ENCODE measurements at regions not wholly inside any gene's neighbourhood (a gene's known extent, or its start where the extent isn't known, plus 50 kb on each side); places are given as distances from the start of the nearest gene placed in this dataset.

DNA sequence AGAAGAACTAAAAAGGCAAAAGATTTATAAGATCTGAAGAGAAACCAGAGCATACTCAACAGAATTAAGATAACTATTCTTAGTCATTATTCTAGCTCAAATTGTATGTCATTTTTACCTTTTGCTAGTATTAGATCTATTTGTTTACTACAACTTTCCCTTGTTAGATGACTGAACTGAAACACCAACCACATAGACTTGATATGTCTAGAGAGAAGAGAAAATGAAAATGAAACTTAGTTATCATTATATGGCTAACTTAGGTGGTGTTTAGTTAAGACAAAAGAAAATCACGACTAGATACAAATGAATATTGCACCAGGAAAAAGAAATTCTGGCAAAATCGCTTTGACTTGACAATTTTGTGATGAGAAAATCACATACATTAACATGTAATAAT is 690.8 kb downstream of the PCDH18 start:
- BruUV-seq (replicated peaks): no TSS peak
- ChIA-PET POLR2A (ENCODE audit: low non-redundant PET) (no interaction called here), CTCF (no interaction called here)
- H3K36me3 ChIP-seq (ENCODE audit: insufficient read depth, low read length, poor library complexity, severe bottlenecking): no peaks in the 10 kb centered on the region
- H3K27me3 ChIP-seq (replicated peaks; ENCODE audit: insufficient read depth, low read depth, low read length, poor library complexity): no peaks in the 10 kb centered on the region
- no peak for TF ChIP-seq EZH2 (IDR thresholded peaks at IDR 0.05; ENCODE audit: borderline replicate concordance, low read depth, low read length, poor library complexity, severe bottlenecking)
- TF ChIP-seq, protein P1, sequence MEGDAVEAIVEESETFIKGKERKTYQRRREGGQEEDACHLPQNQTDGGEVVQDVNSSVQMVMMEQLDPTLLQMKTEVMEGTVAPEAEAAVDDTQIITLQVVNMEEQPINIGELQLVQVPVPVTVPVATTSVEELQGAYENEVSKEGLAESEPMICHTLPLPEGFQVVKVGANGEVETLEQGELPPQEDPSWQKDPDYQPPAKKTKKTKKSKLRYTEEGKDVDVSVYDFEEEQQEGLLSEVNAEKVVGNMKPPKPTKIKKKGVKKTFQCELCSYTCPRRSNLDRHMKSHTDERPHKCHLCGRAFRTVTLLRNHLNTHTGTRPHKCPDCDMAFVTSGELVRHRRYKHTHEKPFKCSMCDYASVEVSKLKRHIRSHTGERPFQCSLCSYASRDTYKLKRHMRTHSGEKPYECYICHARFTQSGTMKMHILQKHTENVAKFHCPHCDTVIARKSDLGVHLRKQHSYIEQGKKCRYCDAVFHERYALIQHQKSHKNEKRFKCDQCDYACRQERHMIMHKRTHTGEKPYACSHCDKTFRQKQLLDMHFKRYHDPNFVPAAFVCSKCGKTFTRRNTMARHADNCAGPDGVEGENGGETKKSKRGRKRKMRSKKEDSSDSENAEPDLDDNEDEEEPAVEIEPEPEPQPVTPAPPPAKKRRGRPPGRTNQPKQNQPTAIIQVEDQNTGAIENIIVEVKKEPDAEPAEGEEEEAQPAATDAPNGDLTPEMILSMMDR (conservative IDR thresholded peaks at IDR 0.05; ENCODE audit: low read depth, low read length): no peak
- intact Hi-C loops (cut with micrococcal nuclease; ENCODE audit: unreplicated experiment): no loop called here
- H3K27ac ChIP-seq (ENCODE audit: low read depth, low read length, poor library complexity, severe bottlenecking): no peak overlapping the region
- H3K4me3 ChIP-seq (ENCODE audit: low read depth, low read length, poor library complexity, severe bottlenecking): no peak overlapping the region
- no peaks in the 10 kb centered on the region for H3K4me1 ChIP-seq (ENCODE audit: insufficient read depth, low read length, poor library complexity, severe bottlenecking)
- DNase-seq (ENCODE audit: low spot score): no peak
- H3K9me3 ChIP-seq (ENCODE audit: low read depth, low read length, poor library complexity, severe bottlenecking): no peaks in the 10 kb centered on the region

GRCh38 chr4:136838607-136839006 is 693.7 kb downstream of the PCDH18 start:
- Histone ChIP-seq H3K4me3 (ENCODE audit: low read depth, low read length, poor library complexity, severe bottlenecking) (no peak overlapping the region), H3K4me1 (ENCODE audit: insufficient read depth, low read length, poor library complexity, severe bottlenecking) (no peaks in the 10 kb centered on the region), H3K9me3 (ENCODE audit: low read depth, low read length, poor library complexity, severe bottlenecking) (no peaks in the 10 kb centered on the region), H3K27me3 (replicated peaks; ENCODE audit: insufficient read depth, low read depth, low read length, poor library complexity) (no peaks in the 10 kb centered on the region), H3K36me3 (ENCODE audit: insufficient read depth, low read length, poor library complexity, severe bottlenecking) (no peaks in the 10 kb centered on the region), H3K27ac (ENCODE audit: low read depth, low read length, poor library complexity, severe bottlenecking) (no peak overlapping the region)
- no peak for DNase-seq (ENCODE audit: low spot score)
- TF ChIP-seq, protein P1 (conservative IDR thresholded peaks at IDR 0.05; ENCODE audit: low read depth, low read length): no peak
- TF ChIP-seq EZH2 (IDR thresholded peaks at IDR 0.05; ENCODE audit: borderline replicate concordance, low read depth, low read length, poor library complexity, severe bottlenecking): no peak
- BruUV-seq (replicated peaks): no TSS peak
- intact Hi-C loops (cut with micrococcal nuclease; ENCODE audit: unreplicated experiment): no loop called here
- POLR2A ChIA-PET (ENCODE audit: low non-redundant PET): no interaction called here
- CTCF ChIA-PET: no interaction called here

- Histone ChIP-seq H3K27me3 (replicated peaks; ENCODE audit: insufficient read depth, low read depth, low read length, poor library complexity) (no peaks in the 10 kb centered on the region), H3K36me3 (ENCODE audit: insufficient read depth, low read length, poor library complexity, severe bottlenecking) (no peaks in the 10 kb centered on the region), H3K9me3 (ENCODE audit: low read depth, low read length, poor library complexity, severe bottlenecking) (no peaks in the 10 kb centered on the region), H3K4me1 (ENCODE audit: insufficient read depth, low read length, poor library complexity, severe bottlenecking) (peaks cover 12% of the 10 kb centered on the region), H3K4me3 (ENCODE audit: low read depth, low read length, poor library complexity, severe bottlenecking) (no peak overlapping the region), H3K27ac (ENCODE audit: low read depth, low read length, poor library complexity, severe bottlenecking) (no peak overlapping the region)
- intact Hi-C loops (cut with micrococcal nuclease; ENCODE audit: unreplicated experiment): no loop called here
- CTCF ChIA-PET: no interaction called here
- POLR2A ChIA-PET (ENCODE audit: low non-redundant PET): no interaction called here
- peak; percentile 27 for DNase-seq (ENCODE audit: low spot score)
- no TSS peak for BruUV-seq (replicated peaks)
- TF ChIP-seq, protein P1 (conservative IDR thresholded peaks at IDR 0.05; ENCODE audit: low read depth, low read length): peak; percentile 29; the same call in 1 of the 2 replicates
- no peak for TF ChIP-seq EZH2 (IDR thresholded peaks at IDR 0.05; ENCODE audit: borderline replicate concordance, low read depth, low read length, poor library complexity, severe bottlenecking)
These were observed 700.7 kb downstream of the PCDH18 start for GRCh38 chr4:136831553-136831952.

Data from A673 (cell line).